Ureter (tissue), 1 donor: ENCODE measurements at regions not wholly inside any gene's neighbourhood (a gene's known extent, or its start where the extent isn't known, plus 50 kb on each side); places are given as distances from the start of the nearest gene placed in this dataset.
"Not testable (repeated sequence)": the region's sequence is repeated elsewhere in the genome, so short reads cannot be mapped to it uniquely, and the experiment has no call there.

Source experiments
- DNase-seq: peaks from one replicate; pipeline ENCODE4 v3.0.0-alpha.2; 2020; ENCODE audit warnings: low spot score
- donor health status: DM: yes; HTN: yes; CAD: no.

- no peak for DNase-seq
These were observed 91.5 kb upstream of the RREB1 start for GRCh38 chr6:7016226-7016625.

GRCh38 chr6:7021301-7021700, 86.5 kb upstream of the RREB1 start:
- DNase-seq, result no peak

DNA sequence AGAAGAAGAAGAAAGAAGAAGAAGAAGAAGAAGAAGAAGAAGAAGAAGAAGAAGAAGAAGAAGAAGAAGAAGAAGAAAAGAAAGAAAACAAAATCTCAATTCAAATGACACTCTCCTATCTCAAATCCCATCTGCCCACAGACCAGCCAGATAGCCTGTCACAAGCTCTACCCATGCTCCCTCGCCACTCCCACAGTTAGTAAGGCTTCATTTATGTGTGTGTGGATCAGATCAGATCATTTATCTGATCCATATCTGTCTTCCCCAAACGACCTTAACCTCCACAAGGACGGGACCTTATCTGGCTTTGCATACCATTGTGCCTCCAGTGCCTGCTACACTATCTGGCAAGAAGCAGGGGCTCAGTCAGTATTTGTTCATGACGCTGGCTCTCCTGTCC, 81.9 kb upstream of the RREB1 start:
- no peak for DNase-seq

GRCh38 chr6:7028963-7029362, 78.8 kb upstream of the RREB1 start:
- DNase-seq, result not testable (repeated sequence)

- not testable (repeated sequence) for DNase-seq
These were observed 76.8 kb upstream of the RREB1 start for GRCh38 chr6:7030968-7031367.

DNA sequence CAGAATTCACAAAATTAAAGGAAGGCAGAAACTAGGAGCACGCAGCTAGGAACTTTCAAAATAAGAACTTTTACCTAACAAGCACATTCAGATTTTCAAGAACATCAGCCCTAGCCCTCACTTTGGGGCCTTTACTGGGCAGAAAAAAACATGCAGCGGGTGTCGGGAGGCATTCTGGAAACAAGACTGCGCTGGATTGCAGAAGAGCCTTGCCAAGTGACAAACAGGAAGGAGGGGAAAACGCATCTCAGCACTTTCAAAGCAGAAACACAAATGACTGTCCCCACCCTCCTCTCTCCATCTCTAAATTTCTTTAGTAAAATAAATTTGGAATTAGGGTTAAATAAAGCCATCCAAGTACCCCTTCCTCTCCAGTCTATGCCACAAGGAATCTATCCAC, 74.6 kb upstream of the RREB1 start:
- no peak for DNase-seq

DNA sequence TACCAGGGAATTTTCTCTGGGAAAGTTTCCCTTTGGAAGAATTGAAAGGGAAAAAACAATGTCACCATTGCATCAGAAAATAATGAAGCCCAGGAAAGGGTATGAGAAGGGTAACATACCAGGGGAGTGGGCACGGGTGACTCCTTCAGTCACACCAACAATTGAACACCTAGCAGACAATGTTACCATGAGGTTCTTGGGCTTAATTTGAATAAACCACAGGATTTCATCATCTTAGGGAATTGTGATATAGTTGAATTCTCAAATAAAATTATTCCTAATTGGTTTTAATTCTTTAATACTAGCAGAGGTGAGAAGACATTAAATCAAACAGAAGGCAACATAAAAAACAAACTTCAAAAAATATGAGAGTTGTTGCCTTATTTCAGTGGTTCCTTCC, 73.7 kb upstream of the RREB1 start:
- no peak for DNase-seq

- DNase-seq, result no peak
These were observed 71.9 kb upstream of the RREB1 start for GRCh38 chr6:7035837-7036249.

DNA sequence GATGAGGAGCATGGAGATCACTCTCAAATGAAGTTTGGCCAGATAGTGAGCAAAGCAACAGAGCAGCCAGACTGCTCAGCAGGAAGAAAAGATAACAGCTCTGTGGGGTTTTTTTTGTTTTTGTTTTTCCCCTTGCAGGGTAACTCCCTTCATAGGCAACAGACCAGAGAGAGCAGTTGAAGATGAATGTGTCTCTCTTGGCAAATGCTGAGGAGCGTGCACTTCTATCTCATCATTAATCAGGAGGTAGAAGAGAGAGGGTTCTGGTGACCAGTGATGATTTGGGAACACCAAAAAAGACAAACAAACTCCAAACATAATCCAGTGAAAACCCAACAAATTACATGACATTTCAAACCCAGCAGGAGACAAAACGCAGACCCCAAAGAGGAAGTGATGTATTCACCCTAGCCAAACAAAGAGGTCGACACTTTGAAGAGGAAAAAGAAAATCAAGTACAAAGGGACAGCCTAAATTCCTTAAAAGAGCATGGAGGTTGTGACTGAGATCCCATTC, 66.2 kb upstream of the RREB1 start:
- no peak for DNase-seq

GRCh38 chr6:7042056-7042653, 65.6 kb upstream of the RREB1 start:
- DNase-seq, result peak; percentile 47

- DNase-seq, result no peak
These were observed 64.9 kb upstream of the RREB1 start for GRCh38 chr6:7042654-7043545.

GRCh38 chr6:7045331-7045730, 62.4 kb upstream of the RREB1 start:
- no peak for DNase-seq

- no peak for DNase-seq
These were observed 62.0 kb upstream of the RREB1 start for GRCh38 chr6:7045746-7046145.

GRCh38 chr6:7047128-7047527, 60.6 kb upstream of the RREB1 start:
- no peak for DNase-seq

DNA sequence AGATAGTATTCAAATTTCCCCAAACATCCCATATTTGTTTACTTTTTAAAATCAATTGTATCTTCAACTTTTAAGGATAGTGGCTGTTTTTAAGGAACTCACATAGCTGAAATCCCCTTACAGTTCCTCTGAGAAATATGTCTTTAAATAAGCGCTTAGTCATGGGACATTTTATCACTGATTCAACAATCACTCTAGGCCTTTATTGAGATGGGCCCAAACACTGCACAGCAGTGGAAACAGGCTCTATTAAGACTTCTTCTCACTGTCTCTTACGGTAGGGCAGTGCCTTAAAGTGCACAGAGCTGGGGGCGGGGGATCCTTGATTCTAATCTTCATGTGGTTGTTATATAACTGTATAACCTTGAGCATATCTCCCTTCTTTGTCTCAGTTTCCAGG, 59.8 kb upstream of the RREB1 start:
- DNase-seq, result no peak

GRCh38 chr6:7048894-7049293, 58.9 kb upstream of the RREB1 start:
- DNase-seq, result no peak

DNA sequence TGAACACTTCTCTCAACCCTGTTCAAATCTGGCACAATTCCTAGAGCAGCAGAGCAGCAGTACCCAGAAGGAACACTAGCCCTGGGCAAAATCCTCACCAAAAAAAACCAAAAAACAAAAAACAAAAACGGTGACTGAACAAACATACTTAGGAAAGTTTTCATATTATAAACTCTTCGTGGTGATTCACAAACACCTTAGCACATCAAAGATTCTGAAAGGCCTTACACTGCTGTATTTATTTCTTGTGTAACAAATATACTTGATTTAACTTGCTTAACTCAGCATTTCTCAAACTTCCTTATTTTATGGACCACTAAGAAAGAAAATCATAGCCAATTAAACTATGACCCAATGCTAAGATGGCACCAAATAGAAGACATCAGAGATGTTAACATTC, 57.8 kb upstream of the RREB1 start:
- DNase-seq, result no peak

DNA sequence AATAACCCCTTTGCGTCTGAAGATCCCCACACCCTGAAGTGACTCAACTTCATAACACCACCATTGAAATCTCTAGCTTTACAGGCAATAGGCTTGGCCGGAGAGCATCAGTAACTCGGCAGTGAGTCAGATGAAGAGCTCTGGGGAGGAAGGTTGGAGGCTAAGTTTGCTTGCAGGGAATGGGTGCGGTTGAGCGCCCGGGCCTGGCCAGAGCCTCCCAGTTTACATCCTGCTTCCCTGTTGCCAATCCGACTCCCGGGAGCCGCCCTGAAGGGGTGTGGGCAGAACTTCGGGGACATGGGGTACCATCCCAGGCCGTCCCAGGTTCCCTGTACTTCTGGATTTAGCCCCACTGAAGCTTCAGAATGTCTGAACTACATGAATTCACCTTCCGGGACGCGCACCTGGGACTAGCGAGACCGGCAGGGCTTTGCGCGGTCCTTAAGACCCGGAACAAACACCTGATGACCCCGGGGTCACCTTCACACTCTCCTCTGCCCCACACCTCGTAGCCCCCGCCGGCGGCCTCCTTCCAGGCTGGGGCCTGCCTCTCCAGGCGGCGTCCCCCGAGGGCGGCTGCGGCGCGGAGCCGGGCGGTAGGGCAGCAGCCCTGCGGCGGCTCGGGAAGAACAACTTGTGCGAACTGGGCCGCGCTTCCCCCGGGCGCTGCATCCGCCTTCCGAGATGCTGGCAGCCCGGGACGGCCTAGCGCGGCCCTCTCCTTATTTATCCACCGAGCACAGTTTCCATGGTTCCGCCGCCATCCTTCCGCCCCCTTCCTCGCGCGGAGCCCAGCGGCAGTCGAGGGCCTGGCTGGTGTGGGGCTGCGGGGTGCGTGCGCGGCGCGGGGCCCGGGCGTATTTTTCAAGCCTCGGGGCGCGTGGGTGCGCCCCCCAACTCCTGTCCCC, 56.6 kb upstream of the RREB1 start:
- peak; percentile 65 for DNase-seq

- DNase-seq, result peak; percentile 63
These were observed 55.9 kb upstream of the RREB1 start for GRCh38 chr6:7051780-7052442.

- DNase-seq, result peak; percentile 63
These were observed 55.2 kb upstream of the RREB1 start for GRCh38 chr6:7052443-7053011.

DNA sequence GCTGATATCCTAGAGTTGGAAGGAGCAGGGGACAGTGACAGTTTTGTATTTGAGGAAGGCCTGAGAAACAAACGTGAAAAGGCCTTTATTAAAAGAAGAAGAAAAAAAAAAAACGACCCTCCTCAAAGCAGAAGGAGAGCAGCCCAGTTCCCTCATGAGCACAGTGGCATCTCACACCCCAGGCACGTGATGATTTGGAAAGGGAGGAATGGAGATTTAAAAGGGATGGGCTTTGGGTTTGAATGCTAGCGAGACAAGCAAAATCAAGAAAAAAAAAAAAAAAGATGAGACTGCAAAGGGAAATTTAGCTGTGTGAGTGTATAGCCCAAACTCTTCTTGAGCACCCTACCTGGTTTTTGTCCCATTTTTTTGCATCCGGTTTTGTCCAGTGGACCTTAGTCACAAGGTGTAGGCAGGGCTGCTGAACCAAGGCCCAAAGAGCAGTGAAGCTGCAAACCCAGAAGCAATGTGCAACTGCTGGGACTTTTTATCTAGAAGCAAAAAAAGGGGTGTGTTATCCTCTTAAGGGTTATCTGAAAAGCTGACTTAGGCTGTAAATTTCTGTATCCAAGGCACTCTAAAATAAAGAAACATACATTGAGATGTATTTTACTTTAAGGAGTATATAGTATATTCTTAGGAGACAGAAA, 54.5 kb upstream of the RREB1 start:
- DNase-seq, result no peak
